HEK293 (cell line): ENCODE measurements at regions not wholly inside any gene's neighbourhood (a gene's known extent, or its start where the extent isn't known, plus 50 kb on each side); places are given as distances from the start of the nearest gene placed in this dataset.

ENCODE experiments used
- CTCF ChIA-PET: fragments of 350-600 bp; formaldehyde crosslinking; extraction: SDS; loops from one replicate; lab custom pipeline; 2021; ENCODE audit warnings: antibody characterized with exemption; lab: Yijun Ruan, JAX
- POLR2A ChIA-PET: fragments of 300-600 bp; formaldehyde crosslinking; extraction: SDS; loops from one replicate; lab custom pipeline; 2020; ENCODE audit warnings: antibody characterized with exemption, inconsistent platforms; lab: Yijun Ruan, JAX
- H3K27ac ChIP-seq: fragments of 200-500 bp; sonication (Bioruptor generic); 2 replicates; pipeline ENCODE4 v1.5.1; 2014; ENCODE audit warnings: low read depth, low read length, control low read depth, inconsistent platforms; ENCODE audit errors: extremely low read depth
- H3K36me3 ChIP-seq, 2 experiments: fragments of 200-500 bp in 1 of 2; sonication (Bioruptor generic) in 1 of 2; 1 replicate in 1 of 2; 2 replicates in 1 of 2; pipeline ENCODE4 v1.5.1; 2014 to 2017; ENCODE audit warnings: inconsistent platforms in 2 of 2, low read length in 2 of 2; ENCODE audit not compliant: control insufficient read depth in 2 of 2, insufficient read depth in 1 of 2
- H3K4me1 ChIP-seq: fragments of 200-500 bp; sonication (Bioruptor generic); 2 replicates; pipeline ENCODE4 v1.5.1; 2014; ENCODE audit warnings: mild to moderate bottlenecking, low read length, inconsistent platforms; ENCODE audit not compliant: control insufficient read depth, insufficient read depth
- H3K4me3 ChIP-seq: 2 replicates; pipeline ENCODE4 v1.5.1; 2011; ENCODE audit warnings: low read depth, mild to moderate bottlenecking, control low read depth, low read length, moderate library complexity
- H3K9me3 ChIP-seq: fragments of 200-500 bp; sonication (Bioruptor generic); 2 replicates; pipeline ENCODE4 v1.5.1; 2014; ENCODE audit warnings: low read depth, low read length, inconsistent platforms; ENCODE audit not compliant: control insufficient read depth, insufficient read depth
- KLF17 ChIP-seq: fragments of 450-650 bp; formaldehyde crosslinking; IDR thresholded peaks from 2 replicates; pipeline ENCODE4 v1.5.1; 2016; ENCODE audit warnings: missing biosample characterization, missing genetic modification characterization
- MEIS1 ChIP-seq: sonication (generic); formaldehyde crosslinking; IDR thresholded peaks from 2 replicates; pipeline ENCODE4 v1.8.1; 2022; ENCODE audit warnings: missing genetic modification reagents, mild to moderate bottlenecking, borderline replicate concordance
- OVOL3 ChIP-seq: fragments of 450-650 bp; formaldehyde crosslinking; IDR thresholded peaks from 2 replicates; pipeline ENCODE4 v1.5.1; 2016; ENCODE audit warnings: missing biosample characterization, missing genetic modification characterization
- PRDM2 ChIP-seq: fragments of 450-650 bp; formaldehyde crosslinking; IDR thresholded peaks from 2 replicates; pipeline ENCODE4 v1.5.1; 2016; ENCODE audit warnings: missing biosample characterization, missing genetic modification characterization, borderline replicate concordance
- RBAK ChIP-seq: fragments of 450-650 bp; formaldehyde crosslinking; IDR thresholded peaks from 2 replicates; pipeline ENCODE4 v1.5.1; 2016; ENCODE audit warnings: missing biosample characterization, missing genetic modification characterization
- REPIN1 ChIP-seq: fragments of 450-650 bp; formaldehyde crosslinking; IDR thresholded peaks from 2 replicates; pipeline ENCODE4 v1.5.1; 2017; ENCODE audit warnings: missing biosample characterization, missing genetic modification characterization, low read depth
- SCRT2 ChIP-seq: fragments of 450-650 bp; formaldehyde crosslinking; IDR thresholded peaks from 2 replicates; pipeline ENCODE4 v1.5.1; 2016; ENCODE audit warnings: missing biosample characterization, missing genetic modification characterization
- SP2 ChIP-seq: fragments of 450-650 bp; formaldehyde crosslinking; IDR thresholded peaks from 2 replicates; pipeline ENCODE4 v1.5.1; 2016; ENCODE audit warnings: missing biosample characterization, missing genetic modification characterization
- YY2 ChIP-seq: fragments of 450-650 bp; formaldehyde crosslinking; IDR thresholded peaks from 2 replicates; pipeline ENCODE4 v1.5.1; 2016; ENCODE audit warnings: missing biosample characterization, missing genetic modification characterization
- ZBTB17 ChIP-seq: fragments of 450-650 bp; formaldehyde crosslinking; IDR thresholded peaks from 2 replicates; pipeline ENCODE4 v1.5.1; 2016; ENCODE audit warnings: missing biosample characterization, missing genetic modification characterization
- ZBTB20 ChIP-seq: fragments of 450-650 bp; formaldehyde crosslinking; IDR thresholded peaks from 2 replicates; pipeline ENCODE4 v1.5.1; 2016; ENCODE audit warnings: missing biosample characterization, missing genetic modification characterization
- ZFP3 ChIP-seq: fragments of 450-650 bp; formaldehyde crosslinking; IDR thresholded peaks from 2 replicates; pipeline ENCODE4 v1.5.1; 2016; ENCODE audit warnings: low read depth, missing biosample characterization, missing genetic modification characterization
- ZNF174 ChIP-seq: fragments of 450-650 bp; formaldehyde crosslinking; IDR thresholded peaks from 2 replicates; pipeline ENCODE4 v1.5.0; 2017; ENCODE audit warnings: missing biosample characterization, mild to moderate bottlenecking, missing genetic modification characterization
- ZNF184 ChIP-seq: fragments of 450-650 bp; IDR thresholded peaks from 2 replicates; pipeline ENCODE4 v1.5.1; 2018; ENCODE audit warnings: missing biosample characterization, mild to moderate bottlenecking, missing genetic modification characterization
- ZNF223 ChIP-seq: fragments of 450-650 bp; formaldehyde crosslinking; IDR thresholded peaks from 2 replicates; pipeline ENCODE4 v1.5.1; 2016; ENCODE audit warnings: missing biosample characterization, missing genetic modification characterization
- ZNF280C ChIP-seq: fragments of 450-650 bp; formaldehyde crosslinking; IDR thresholded peaks from 2 replicates; pipeline ENCODE4 v1.5.1; 2016; ENCODE audit warnings: missing biosample characterization, missing genetic modification characterization
- ZNF433 ChIP-seq: fragments of 450-650 bp; formaldehyde crosslinking; IDR thresholded peaks from 2 replicates; pipeline ENCODE4 v1.5.1; 2016; ENCODE audit warnings: missing biosample characterization, missing genetic modification characterization, low read depth
- ZNF626 ChIP-seq: fragments of 450-650 bp; sonication (Bioruptor Pico); formaldehyde crosslinking; IDR thresholded peaks from 2 replicates; pipeline ENCODE4 v1.5.1; 2018; ENCODE audit warnings: missing biosample characterization, missing genetic modification characterization, inconsistent platforms
- ZNF654 ChIP-seq: fragments of 450-650 bp; formaldehyde crosslinking; IDR thresholded peaks from 2 replicates; pipeline ENCODE4 v1.5.1; 2016; ENCODE audit warnings: low read depth, missing biosample characterization, missing genetic modification characterization
- ZNF664 ChIP-seq: fragments of 450-650 bp; formaldehyde crosslinking; IDR thresholded peaks from 2 replicates; pipeline ENCODE4 v1.5.1; 2016; ENCODE audit warnings: missing biosample characterization, missing genetic modification characterization
- ZNF776 ChIP-seq: fragments of 450-650 bp; formaldehyde crosslinking; IDR thresholded peaks from 2 replicates; pipeline ENCODE4 v1.5.0; 2017; ENCODE audit warnings: missing biosample characterization, missing genetic modification characterization, borderline replicate concordance

DNA sequence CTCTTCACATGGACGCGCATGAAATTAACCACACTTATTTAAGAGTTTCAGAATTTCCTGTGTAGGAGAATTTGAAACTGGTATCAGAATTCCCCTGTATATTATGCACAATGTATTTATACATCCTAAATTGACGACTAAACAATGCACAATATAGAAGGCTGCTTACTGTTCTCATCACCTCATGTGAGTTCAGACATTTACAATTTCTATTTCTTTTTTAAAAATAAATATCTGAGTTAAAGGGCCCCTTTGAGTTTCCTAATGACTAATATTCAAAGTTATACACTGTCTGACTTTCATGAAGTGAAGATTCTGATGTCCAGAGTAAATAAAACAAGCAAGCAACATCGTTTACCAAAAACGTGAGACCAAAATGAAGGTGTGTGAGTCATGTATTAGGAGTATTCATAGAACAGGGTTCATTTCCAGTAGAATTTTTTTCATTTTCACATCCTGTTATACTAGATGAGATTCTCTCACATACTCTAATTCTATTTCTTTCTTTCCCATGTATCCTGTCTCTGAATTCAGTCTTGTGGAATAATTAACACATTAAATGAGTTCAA is 406.2 kb downstream of the NUP35 start:
- no peak overlapping the region for H3K4me3 ChIP-seq
- TF ChIP-seq ZBTB20 = no peak
- TF ChIP-seq ZNF223 = no peak
- no peak for TF ChIP-seq SP2 (tag by site-specific recombination)
- TF ChIP-seq ZNF626 (tag by site-specific recombination) = no peak
- TF ChIP-seq ZFP3 (tag by site-specific recombination) = no peak
- TF ChIP-seq ZNF174 = no peak
- TF ChIP-seq ZNF664 (tag by site-specific recombination) = no peak
- TF ChIP-seq ZNF280C (tag by site-specific recombination) = no peak
- no peak for TF ChIP-seq YY2 (tag by site-specific recombination)
- TF ChIP-seq KLF17 (tag by site-specific recombination) = no peak
- no peak for TF ChIP-seq PRDM2 (tag by site-specific recombination)
- TF ChIP-seq OVOL3 (tag by site-specific recombination) = no peak
- no peak for TF ChIP-seq MEIS1
- no peak for TF ChIP-seq SCRT2 (tag by site-specific recombination)
- TF ChIP-seq ZNF184 (tag by site-specific recombination) = no peak
- no peak for TF ChIP-seq ZNF433 (tag by site-specific recombination)
- no peak for TF ChIP-seq REPIN1 (tag by site-specific recombination)
- TF ChIP-seq ZNF654 = no peak
- no peaks in the 10 kb centered on the region for H3K9me3 ChIP-seq
- no peaks in the 10 kb centered on the region for H3K4me1 ChIP-seq
- POLR2A ChIA-PET = no interaction called here
- H3K36me3 ChIP-seq = no peaks in the 10 kb centered on the region
- CTCF ChIA-PET = no interaction called here
- no peak overlapping the region for H3K27ac ChIP-seq

DNA sequence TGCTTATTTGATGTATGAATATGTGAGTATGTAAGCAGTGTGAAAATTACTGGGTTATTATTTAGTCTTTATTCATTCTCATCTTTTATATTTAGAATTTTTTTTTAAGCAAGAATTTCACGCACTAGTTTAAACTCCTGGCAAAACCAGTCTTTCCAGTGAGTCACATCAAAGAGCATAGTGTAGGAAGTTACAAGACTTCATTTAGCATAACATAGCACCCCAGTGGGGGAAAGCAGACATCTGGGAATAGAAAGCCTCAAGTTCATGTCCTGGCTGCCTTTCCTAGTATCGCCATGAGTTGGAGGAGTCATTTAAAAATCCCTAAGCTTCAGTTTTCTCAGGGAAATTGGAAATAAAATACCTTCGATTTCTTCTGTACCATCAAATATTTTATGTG is 408.3 kb downstream of the NUP35 start:
- no peaks in the 10 kb centered on the region for H3K36me3 ChIP-seq
- TF ChIP-seq ZBTB17 (tag by site-specific recombination) (no peak), RBAK (tag by site-specific recombination) (no peak), ZNF776 (tag by site-specific recombination) (no peak)
- TF ChIP-seq, all 188 proteins: peak for 0
- Histone ChIP-seq H3K9me3 (no peaks in the 10 kb centered on the region), H3K4me1 (no peaks in the 10 kb centered on the region), H3K27ac (no peak overlapping the region), H3K4me3 (no peak overlapping the region)
- ChIA-PET CTCF (no interaction called here), POLR2A (no interaction called here)
